Esophagus (tissue), 2 donors: ENCODE measurements at regions not wholly inside any gene's neighbourhood (a gene's known extent, or its start where the extent isn't known, plus 50 kb on each side); places are given as distances from the start of the nearest gene placed in this dataset.
"Not testable (repeated sequence)": the region's sequence is repeated elsewhere in the genome, so short reads cannot be mapped to it uniquely, and the experiment has no call there.

ENCODE experiments used
- H3K27ac ChIP-seq, 2 donors: one replicate each; pipeline ENCODE4 v1.5.1; 2013; ENCODE audit warnings: low read depth in 2 of 2, mild to moderate bottlenecking in 2 of 2, inconsistent platforms in 1 of 2, low read length in 1 of 2, moderate library complexity in 1 of 2
- H3K27me3 ChIP-seq, 2 donors: one replicate each; pipeline ENCODE4 v1.6.1; 2013; ENCODE audit warnings: low read length in 2 of 2, control low read depth in 1 of 2, mild to moderate bottlenecking in 1 of 2; ENCODE audit not compliant: insufficient read depth in 2 of 2, control insufficient read depth in 1 of 2
- H3K36me3 ChIP-seq, 2 donors: one replicate each; pipeline ENCODE4 v1.6.1; 2013; ENCODE audit warnings: low read length in 1 of 2; ENCODE audit not compliant: control insufficient read depth in 2 of 2, insufficient read depth in 2 of 2
- H3K4me1 ChIP-seq, 2 donors: one replicate each; pipeline ENCODE4 v1.6.1; 2013; ENCODE audit warnings: low read length in 1 of 2; ENCODE audit not compliant: control insufficient read depth in 2 of 2, insufficient read depth in 2 of 2
- H3K4me3 ChIP-seq, 2 donors: one replicate each; pipeline ENCODE4 v1.5.1; 2013; ENCODE audit warnings: low read length in 2 of 2, mild to moderate bottlenecking in 2 of 2, low read depth in 1 of 2, moderate library complexity in 1 of 2
- H3K9me3 ChIP-seq, 2 donors: one replicate each; pipeline ENCODE4 v1.6.1; 2013; ENCODE audit warnings: mild to moderate bottlenecking in 2 of 2, low read depth in 1 of 2, low read length in 1 of 2, moderate library complexity in 1 of 2; ENCODE audit not compliant: control insufficient read depth in 2 of 2, insufficient read depth in 1 of 2
- WGBS, 2 donors: extraction: QIAGEN DNeasy Blood & Tissue Kit; methylation state at CpG; one replicate each; pipeline ENCODE4 v1.1.7; 2013; 5-methylcytosine and 5-hydroxymethylcytosine counted together
- donor health status: healthy with polysubstance abuse.
- donor health status: Bipolar disorder and iron deficiency.

- Histone ChIP-seq H3K4me3 (no peak overlapping the region), H3K36me3 (no peaks in the 10 kb centered on the region), H3K27ac (no peak overlapping the region), H3K4me1 (no peaks in the 10 kb centered on the region), H3K27me3 (no peaks in the 10 kb centered on the region), H3K9me3 (no peaks in the 10 kb centered on the region)
- WGBS, 2 donors: 70 to 71% methylated on average over 5 of the region's 5 CpGs
These were observed 140.9 kb downstream of the RNF144B start for GRCh38 chr6:18527836-18528743.

GRCh38 chr6:18530201-18530600, 143.1 kb downstream of the RNF144B start:
- Histone ChIP-seq H3K9me3 (no peaks in the 10 kb centered on the region), H3K4me3 (no peak overlapping the region), H3K27ac (no peak overlapping the region), H3K4me1 (no peaks in the 10 kb centered on the region), H3K36me3 (no peaks in the 10 kb centered on the region), H3K27me3 (no peaks in the 10 kb centered on the region)
- WGBS, 2 donors: 34 to 48% methylated on average over 1 of the region's 1 CpG

- no peak overlapping the region for H3K4me3 ChIP-seq
- H3K4me1 ChIP-seq: no peaks in the 10 kb centered on the region
- 86 to 93% methylated on average over 2 of the region's 2 CpGs for WGBS, 2 donors
- H3K27ac ChIP-seq: no peak overlapping the region
- no peaks in the 10 kb centered on the region for H3K9me3 ChIP-seq
- no peaks in the 10 kb centered on the region for H3K27me3 ChIP-seq
- no peaks in the 10 kb centered on the region for H3K36me3 ChIP-seq
These were observed 145.0 kb downstream of the RNF144B start for GRCh38 chr6:18532139-18532538.

- Histone ChIP-seq H3K27ac (no peak overlapping the region), H3K27me3 (no peaks in the 10 kb centered on the region), H3K4me3 (no peak overlapping the region), H3K4me1 (no peaks in the 10 kb centered on the region), H3K9me3 (no peaks in the 10 kb centered on the region), H3K36me3 (no peaks in the 10 kb centered on the region)
- 63 to 74% methylated on average over 5 of the region's 5 CpGs for WGBS, 2 donors
These were observed 146.6 kb downstream of the RNF144B start for GRCh38 chr6:18533793-18534192.

GRCh38 chr6:18536591-18537055, 149.5 kb downstream of the RNF144B start:
- Histone ChIP-seq H3K36me3 (no peaks in the 10 kb centered on the region), H3K27ac (no peak overlapping the region), H3K4me3 (no peak overlapping the region), H3K9me3 (no peaks in the 10 kb centered on the region), H3K4me1 (no peaks in the 10 kb centered on the region), H3K27me3 (no peaks in the 10 kb centered on the region)
- 42 to 51% methylated on average over 6 of the region's 6 CpGs for WGBS, 2 donors

- WGBS, 2 donors: 83 to 89% methylated on average over 3 of the region's 3 CpGs
- H3K27me3 ChIP-seq: no peaks in the 10 kb centered on the region
- no peak overlapping the region for H3K27ac ChIP-seq
- no peak overlapping the region for H3K4me3 ChIP-seq
- no peaks in the 10 kb centered on the region for H3K9me3 ChIP-seq
- H3K36me3 ChIP-seq: no peaks in the 10 kb centered on the region
- no peaks in the 10 kb centered on the region for H3K4me1 ChIP-seq
These were observed 151.2 kb downstream of the RNF144B start for GRCh38 chr6:18538315-18538714.

- Histone ChIP-seq H3K9me3 (peaks cover 0 to 2% of the 10 kb centered on the region in 2 donors), H3K4me1 (no peaks in the 10 kb centered on the region), H3K27ac (no peak overlapping the region), H3K36me3 (no peaks in the 10 kb centered on the region), H3K4me3 (no peak overlapping the region), H3K27me3 (no peaks in the 10 kb centered on the region)
- WGBS, 2 donors: 78 to 86% methylated on average over 6 of the region's 6 CpGs
These were observed 155.9 kb downstream of the RNF144B start for GRCh38 chr6:18543051-18543450.

GRCh38 chr6:18545142-18545541, 158.0 kb downstream of the RNF144B start:
- 63 to 70% methylated on average over 1 of the region's 1 CpG for WGBS, 2 donors

GRCh38 chr6:18545726-18546125, 158.6 kb downstream of the RNF144B start:
- H3K4me1 ChIP-seq: no peaks in the 10 kb centered on the region
- no peaks in the 10 kb centered on the region for H3K36me3 ChIP-seq
- peaks cover 0 to 2% of the 10 kb centered on the region in 2 donors for H3K9me3 ChIP-seq
- no peak overlapping the region for H3K4me3 ChIP-seq
- no peak overlapping the region for H3K27ac ChIP-seq
- no peaks in the 10 kb centered on the region for H3K27me3 ChIP-seq

More at GRCh38 chr6:18545142-18545541, 158.0 kb downstream of the RNF144B start:
- H3K27me3 ChIP-seq, H3K36me3 ChIP-seq, H3K27ac ChIP-seq, H3K4me1 ChIP-seq, H3K9me3 ChIP-seq, H3K4me3 ChIP-seq: not testable (repeated sequence)

- no peaks in the 10 kb centered on the region for H3K27me3 ChIP-seq
- WGBS, 2 donors: 87 to 89% methylated on average over 3 of the region's 3 CpGs
These were observed 163.0 kb downstream of the RNF144B start for GRCh38 chr6:18550119-18550518.

More at GRCh38 chr6:18550119-18550518, 163.0 kb downstream of the RNF144B start:
- Histone ChIP-seq H3K27ac (no peak overlapping the region), H3K4me1 (no peaks in the 10 kb centered on the region), H3K36me3 (no peaks in the 10 kb centered on the region), H3K4me3 (no peak overlapping the region), H3K9me3 (no peaks in the 10 kb centered on the region)
